Astrocyte of the spinal cord (primary cell): ENCODE measurements at regions not wholly inside any gene's neighbourhood (a gene's known extent, or its start where the extent isn't known, plus 50 kb on each side); places are given as distances from the start of the nearest gene placed in this dataset.

ENCODE experiments used
- DNase-seq: peaks from one replicate; pipeline ENCODE4 v3.0.0; 2011; ENCODE audit warnings: low read depth, low spot score
- H3K4me3 ChIP-seq: 2 replicates; pipeline ENCODE4 v1.5.1; 2011; ENCODE audit warnings: low read depth, mild to moderate bottlenecking, low read length, moderate library complexity
- CTCF ChIP-seq: IDR thresholded peaks from 2 replicates; pipeline ENCODE4 v1.5.1; 2012; ENCODE audit warnings: low read depth, mild to moderate bottlenecking, low read length, inconsistent platforms
- in situ Hi-C: cut with HindIII; loops from 2 replicates; pipeline ENCODE4 v1.10.0; 2017; ENCODE audit warnings: low sequenced_read_pairs

GRCh38 chr1:74995821-74996220, 138.4 kb upstream of the LHX8 start:
- no peak for TF ChIP-seq CTCF
- in situ Hi-C loops = no loop called here
- DNase-seq = no peak
- H3K4me3 ChIP-seq = no peak overlapping the region

- H3K4me3 ChIP-seq = no peak overlapping the region
- no peak for DNase-seq
- in situ Hi-C loops = no loop called here
- no peak for TF ChIP-seq CTCF
Observed at GRCh38 chr1:75010547-75010946, 123.6 kb upstream of the LHX8 start.

- in situ Hi-C loops = no loop called here
- DNase-seq = no peak
- H3K4me3 ChIP-seq = no peak overlapping the region
- no peak for TF ChIP-seq CTCF
Observed at GRCh38 chr1:75014250-75014649, 119.9 kb upstream of the LHX8 start.

GRCh38 chr1:75023005-75023404, 111.2 kb upstream of the LHX8 start:
- in situ Hi-C loops = no loop called here
- TF ChIP-seq CTCF = no peak
- H3K4me3 ChIP-seq = no peak overlapping the region
- DNase-seq = no peak

GRCh38 chr1:75034376-75034775, 99.8 kb upstream of the LHX8 start:
- no peak overlapping the region for H3K4me3 ChIP-seq
- in situ Hi-C loops = no loop called here
- DNase-seq = no peak
- no peak for TF ChIP-seq CTCF

GRCh38 chr1:75035536-75035935, 98.7 kb upstream of the LHX8 start:
- in situ Hi-C loops = no loop called here
- no peak for DNase-seq
- H3K4me3 ChIP-seq = no peak overlapping the region
- TF ChIP-seq CTCF = no peak

- TF ChIP-seq CTCF = no peak
- no peak overlapping the region for H3K4me3 ChIP-seq
- in situ Hi-C loops = no loop called here
- DNase-seq = no peak
Observed at GRCh38 chr1:75053207-75053606, 81.0 kb upstream of the LHX8 start.
